ENCODE measurements at regions not wholly inside any gene's neighbourhood (a gene's known extent, or its start where the extent isn't known, plus 50 kb on each side); places are given as distances from the start of the nearest gene placed in this dataset.

- TF ChIP-seq CTCF (IDR thresholded peaks at IDR 0.05) (no peak), POLR2AphosphoS5 (IDR thresholded peaks at IDR 0.05; ENCODE audit: insufficient read depth in 1 of 2, low read depth in 1 of 2) (no peak)
Measured at GRCh38 chr3:174382878-174383277, 476.3 kb upstream of the NAALADL2 start.

All from vagina (tissue), 2 donors.